WTC11 (cell line): ENCODE measurements at regions not wholly inside any gene's neighbourhood (a gene's known extent, or its start where the extent isn't known, plus 50 kb on each side); places are given as distances from the start of the nearest gene placed in this dataset.

Experiments
- ATAC-seq: fragments of 200-7000 bp; cut with Tn5 transposase; 2 replicates; pipeline ENCODE4 v1.10.0; 2021; ENCODE audit warnings: mild to moderate bottlenecking, moderate library complexity
- CTCF ChIA-PET: fragments of 300-600 bp; sonication (Branson Sonifier 250); formaldehyde crosslinking; loops from one replicate; lab custom pipeline; 2021; ENCODE audit warnings: antibody characterized with exemption; lab: Charles Lee
- POLR2A ChIA-PET: fragments of 350-600 bp; sonication (Branson Sonifier 250); formaldehyde crosslinking; loops from one replicate; lab custom pipeline; 2021; ENCODE audit warnings: antibody characterized with exemption; lab: Charles Lee
- DNase-seq: peaks from one replicate; pipeline ENCODE4 v3.0.0; 2021; ENCODE audit warnings: low spot score
- H3K27ac Mint-ChIP-seq: 2 replicates; pipeline ENCODE4 v1.8.0; 2021; ENCODE audit warnings: mixed read lengths
- H3K27me3 Mint-ChIP-seq: 2 replicates; pipeline ENCODE4 v1.8.0; 2021; ENCODE audit warnings: low read depth, mild to moderate bottlenecking, moderate library complexity, mixed read lengths
- H3K36me3 Mint-ChIP-seq: 2 replicates; pipeline ENCODE4 v1.8.0; 2021; ENCODE audit warnings: mixed read lengths
- H3K4me1 Mint-ChIP-seq: 2 replicates; pipeline ENCODE4 v1.8.0; 2022; ENCODE audit warnings: mixed read lengths
- H3K4me3 Mint-ChIP-seq: 2 replicates; pipeline ENCODE4 v1.8.0; 2021; ENCODE audit warnings: mild to moderate bottlenecking, moderate library complexity, mixed read lengths
- H3K9me3 Mint-ChIP-seq: 2 replicates; pipeline ENCODE4 v1.8.0; 2021; ENCODE audit warnings: mixed read lengths
- ARID4B ChIP-seq: sonication (generic); formaldehyde crosslinking; IDR thresholded peaks from 2 replicates; pipeline ENCODE4 v1.8.0; 2023; ENCODE audit warnings: missing genetic modification reagents, mild to moderate bottlenecking, borderline replicate concordance
- E2F1 ChIP-seq: sonication (generic); formaldehyde crosslinking; IDR thresholded peaks from 2 replicates; pipeline ENCODE4 v1.8.0; 2022; ENCODE audit warnings: mild to moderate bottlenecking, missing genetic modification reagents
- E2F4 ChIP-seq: sonication (generic); formaldehyde crosslinking; IDR thresholded peaks from 2 replicates; pipeline ENCODE4 v1.8.1; 2022; ENCODE audit warnings: low read depth, mild to moderate bottlenecking, moderate library complexity, missing genetic modification reagents, borderline replicate concordance
- ELF4 ChIP-seq: sonication (generic); formaldehyde crosslinking; IDR thresholded peaks from 2 replicates; pipeline ENCODE4 v1.8.1; 2022; ENCODE audit warnings: low read depth, mild to moderate bottlenecking, moderate library complexity, missing genetic modification reagents
- FOXP4 ChIP-seq: sonication (generic); formaldehyde crosslinking; IDR thresholded peaks from 2 replicates; pipeline ENCODE4 v1.8.0; 2022; ENCODE audit warnings: mild to moderate bottlenecking, missing genetic modification reagents
- GTF2I ChIP-seq: fragments of 250-450 bp; sonication (Bioruptor Pico); conservative IDR thresholded peaks from 2 replicates; pipeline ENCODE4 v1.4.0; 2021; ENCODE audit warnings: mild to moderate bottlenecking
- HMGA2 ChIP-seq: fragments of 250-450 bp; sonication (Bioruptor Pico); IDR thresholded peaks from 2 replicates; pipeline ENCODE4 v1.4.0; 2021; ENCODE audit warnings: mild to moderate bottlenecking, moderate library complexity
- IRF1 ChIP-seq: sonication (generic); formaldehyde crosslinking; IDR thresholded peaks from 2 replicates; pipeline ENCODE4 v1.8.0; 2023; ENCODE audit warnings: missing genetic modification reagents
- IRF2 ChIP-seq: sonication (generic); formaldehyde crosslinking; IDR thresholded peaks from 2 replicates; pipeline ENCODE4 v1.8.0; 2022; ENCODE audit warnings: low read depth, missing genetic modification reagents, borderline replicate concordance
- JUN ChIP-seq: sonication (generic); formaldehyde crosslinking; IDR thresholded peaks from 2 replicates; pipeline ENCODE4 v1.8.0; 2023; ENCODE audit warnings: mild to moderate bottlenecking, missing genetic modification reagents
- KAT7 ChIP-seq: sonication (generic); formaldehyde crosslinking; IDR thresholded peaks from 2 replicates; pipeline ENCODE4 v1.8.1; 2023; ENCODE audit warnings: missing genetic modification reagents, mild to moderate bottlenecking, borderline replicate concordance
- NR3C1 ChIP-seq: sonication (generic); formaldehyde crosslinking; conservative IDR thresholded peaks from 2 replicates; pipeline ENCODE4 v1.8.1; 2023; ENCODE audit warnings: low read depth, mild to moderate bottlenecking, missing genetic modification reagents
- OVOL2 ChIP-seq: fragments of 250-450 bp; sonication (Bioruptor Pico); IDR thresholded peaks from 2 replicates; pipeline ENCODE4 v1.9.0; 2021; ENCODE audit warnings: mild to moderate bottlenecking, borderline replicate concordance
- RELA ChIP-seq: sonication (generic); formaldehyde crosslinking; IDR thresholded peaks from 2 replicates; pipeline ENCODE4 v1.8.1; 2022; ENCODE audit warnings: missing genetic modification reagents, mild to moderate bottlenecking, borderline replicate concordance
- RORB ChIP-seq: fragments of 250-450 bp; sonication (Bioruptor Pico); IDR thresholded peaks from 2 replicates; pipeline ENCODE4 v1.9.0; 2021; ENCODE audit warnings: mild to moderate bottlenecking
- TEAD1 ChIP-seq: sonication (generic); formaldehyde crosslinking; IDR thresholded peaks from 2 replicates; pipeline ENCODE4 v1.8.0; 2022; ENCODE audit warnings: mild to moderate bottlenecking, missing genetic modification reagents
- USF1 ChIP-seq: sonication (generic); formaldehyde crosslinking; IDR thresholded peaks from 2 replicates; pipeline ENCODE4 v1.8.0; 2022; ENCODE audit warnings: mild to moderate bottlenecking, missing genetic modification reagents
- ZNF263 ChIP-seq: sonication (generic); formaldehyde crosslinking; IDR thresholded peaks from 2 replicates; pipeline ENCODE4 v1.8.1; 2022; ENCODE audit warnings: low read depth, mild to moderate bottlenecking, moderate library complexity, missing genetic modification reagents

GRCh38 chr20:23255106-23255505, 95.5 kb upstream of the NXT1 start:
- Mint-ChIP-seq H3K9me3 (no peaks in the 10 kb centered on the region), H3K27ac (no peak overlapping the region), H3K27me3 (no peaks in the 10 kb centered on the region), H3K36me3 (no peaks in the 10 kb centered on the region), H3K4me3 (no peak overlapping the region), H3K4me1 (peaks cover 11% of the 10 kb centered on the region)
- DNase-seq (no peak), ATAC-seq (no peak)
- POLR2A ChIA-PET, result no interaction called here
- TF ChIP-seq IRF2 (CRISPR knock-in tag), result no peak
- CTCF ChIA-PET, result interaction anchor here (0.9 to 2.3 kb wide), 4 partner anchors 10 to 204 kb away, joined by 4 to 13 read pairs (median 6); no protein-coding TSS in a partner anchor

- ChIA-PET POLR2A (no interaction called here), CTCF (interaction anchor here (0.9 to 1.5 kb wide), 2 partner anchors 20 to 27 kb away, joined by 4 to 5 read pairs; no protein-coding TSS in a partner anchor)
- DNase-seq, result no peak
- Mint-ChIP-seq H3K9me3 (no peaks in the 10 kb centered on the region), H3K36me3 (no peaks in the 10 kb centered on the region), H3K4me1 (peaks cover 11% of the 10 kb centered on the region), H3K4me3 (no peak overlapping the region), H3K27ac (no peak overlapping the region), H3K27me3 (no peaks in the 10 kb centered on the region)
- ATAC-seq, result no peak
- no peak for TF ChIP-seq USF1 (CRISPR knock-in tag)
- TF ChIP-seq ZNF263 (CRISPR knock-in tag), result no peak
- TF ChIP-seq RELA (CRISPR knock-in tag), result no peak
- no peak for TF ChIP-seq JUN (CRISPR knock-in tag)
- no peak for TF ChIP-seq GTF2I
- TF ChIP-seq ARID4B (CRISPR knock-in tag), result no peak
- TF ChIP-seq FOXP4 (CRISPR knock-in tag), result no peak
- no peak for TF ChIP-seq TEAD1 (CRISPR knock-in tag)
- no peak for TF ChIP-seq NR3C1 (CRISPR knock-in tag)
- TF ChIP-seq RORB (CRISPR knock-in tag), result no peak
These were observed 96.1 kb upstream of the NXT1 start for GRCh38 chr20:23254505-23254904.

- POLR2A ChIA-PET, result no interaction called here
These were observed 96.6 kb upstream of the NXT1 start for GRCh38 chr20:23254034-23254433.

More at GRCh38 chr20:23254034-23254433, 96.6 kb upstream of the NXT1 start:
- Mint-ChIP-seq H3K27me3 (no peaks in the 10 kb centered on the region), H3K36me3 (no peaks in the 10 kb centered on the region), H3K27ac (no peak overlapping the region), H3K9me3 (no peaks in the 10 kb centered on the region), H3K4me1 (peaks cover 11% of the 10 kb centered on the region), H3K4me3 (no peak overlapping the region)
- TF ChIP-seq E2F1 (CRISPR knock-in tag) (no peak), OVOL2 (no peak), KAT7 (CRISPR knock-in tag) (no peak), IRF1 (CRISPR knock-in tag) (no peak), HMGA2 (CRISPR knock-in tag) (no peak), NR3C1 (CRISPR knock-in tag) (no peak), ELF4 (CRISPR knock-in tag) (no peak), E2F4 (no peak)
- no peak for ATAC-seq
- CTCF ChIA-PET, result interaction anchor here (1.5 kb wide), 1 partner anchor 19 kb away, joined by 5 read pairs; no protein-coding TSS in a partner anchor
- DNase-seq, result no peak
